Breast epithelium (tissue), 4 donors: ENCODE measurements at regions not wholly inside any gene's neighbourhood (a gene's known extent, or its start where the extent isn't known, plus 50 kb on each side); places are given as distances from the start of the nearest gene placed in this dataset.

Source experiments
- DNase-seq, 2 donors: peaks; one replicate each; pipeline ENCODE4 v3.0.0-alpha.2; 2019; ENCODE audit warnings: low spot score in 2 of 2
- H3K27ac ChIP-seq, 2 donors: fragments of 200-600 bp; sonication (generic) in 1 of 2; one replicate each; pipeline ENCODE4 v1.5.1; 2016 to 2019; ENCODE audit warnings: mild to moderate bottlenecking in 1 of 2
- H3K27me3 ChIP-seq, 2 donors: fragments of 200-600 bp; sonication (generic) in 1 of 2; one replicate each; pipeline versions ENCODE4 v1.5.1 to v1.6.0; 2017 to 2019; ENCODE audit warnings: control low read depth in 1 of 2, mild to moderate bottlenecking in 1 of 2
- H3K36me3 ChIP-seq: fragments of 200-600 bp; one replicate; pipeline ENCODE4 v1.5.1; 2019
- H3K4me1 ChIP-seq, 2 donors: fragments of 200-600 bp; sonication (generic); one replicate each; pipeline ENCODE4 v1.5.1; 2016 to 2019; ENCODE audit warnings: control low read depth in 1 of 2
- H3K4me3 ChIP-seq, 3 donors: fragments of 200-600 bp; sonication (generic); 1 replicate in 2 of 3; 2 replicates in 1 of 3; pipeline ENCODE4 v1.5.1; 2016 to 2019; ENCODE audit warnings: mild to moderate bottlenecking in 3 of 3, moderate library complexity in 2 of 3
- H3K9me3 ChIP-seq, 2 donors: fragments of 200-600 bp; sonication (generic) in 1 of 2; one replicate each; pipeline ENCODE4 v1.5.1; 2016 to 2019; ENCODE audit warnings: control low read depth in 1 of 2
- POLR2A ChIP-seq: fragments of 450-650 bp; IDR thresholded peaks from one replicate; pipeline ENCODE4 v1.6.1; 2016; ENCODE audit warnings: antibody characterized with exemption, mild to moderate bottlenecking, moderate library complexity
- POLR2AphosphoS5 ChIP-seq, 3 donors: sonication (generic); formaldehyde crosslinking; IDR thresholded peaks; one replicate each; pipeline ENCODE4 v1.6.1; 2017; ENCODE audit warnings: antibody characterized with exemption in 3 of 3
- intact Hi-C: fragments of 100-400 bp; cut with DNase I; formaldehyde crosslinking; loops from one replicate; pipeline ENCODE4 v1.15.1; 2023; ENCODE audit warnings: low total_unique reads
- TF ChIP-seq, protein P1 (sequence below), 3 donors: fragments of 450-650 bp; IDR thresholded peaks; one replicate each; pipeline ENCODE4 v1.5.1; 2016 to 2017; ENCODE audit warnings: antibody characterized with exemption in 3 of 3, mild to moderate bottlenecking in 3 of 3, moderate library complexity in 3 of 3

DNA sequence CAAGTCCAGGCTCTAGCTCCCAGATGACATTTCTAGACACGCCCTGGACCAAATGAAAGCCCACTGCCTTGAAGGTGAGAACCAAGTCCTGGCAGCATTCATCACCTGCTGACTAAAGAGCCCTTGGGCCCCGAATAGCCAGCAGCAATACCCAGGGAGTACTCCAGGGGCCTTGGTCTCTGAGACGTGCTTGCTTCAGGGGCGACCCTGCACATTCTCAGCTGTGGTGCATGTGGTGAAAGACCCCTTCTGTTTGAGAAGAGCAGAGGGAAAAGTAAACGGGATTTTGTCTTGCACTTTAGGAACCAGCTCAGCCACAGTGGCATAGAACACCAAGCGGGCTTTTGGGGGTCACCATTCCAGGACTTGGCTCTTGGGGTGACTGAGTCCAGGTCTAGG is 260.5 kb upstream of the MYT1L start:
- no peaks in the 10 kb centered on the region for H3K27me3 ChIP-seq
- H3K9me3 ChIP-seq: peaks cover 0 to 4% of the 10 kb centered on the region in 2 donors
- no peak for TF ChIP-seq POLR2AphosphoS5 (IDR thresholded peaks at IDR 0.05)
- no peak for DNase-seq
- no peaks in the 10 kb centered on the region for H3K4me1 ChIP-seq
- H3K27ac ChIP-seq: no peak overlapping the region
- H3K4me3 ChIP-seq: no peak overlapping the region
- no peaks in the 10 kb centered on the region for H3K36me3 ChIP-seq
- intact Hi-C loops: loop anchor here (1.0 kb wide), 1 partner anchor 10 kb away; no protein-coding TSS in a partner anchor

DNA sequence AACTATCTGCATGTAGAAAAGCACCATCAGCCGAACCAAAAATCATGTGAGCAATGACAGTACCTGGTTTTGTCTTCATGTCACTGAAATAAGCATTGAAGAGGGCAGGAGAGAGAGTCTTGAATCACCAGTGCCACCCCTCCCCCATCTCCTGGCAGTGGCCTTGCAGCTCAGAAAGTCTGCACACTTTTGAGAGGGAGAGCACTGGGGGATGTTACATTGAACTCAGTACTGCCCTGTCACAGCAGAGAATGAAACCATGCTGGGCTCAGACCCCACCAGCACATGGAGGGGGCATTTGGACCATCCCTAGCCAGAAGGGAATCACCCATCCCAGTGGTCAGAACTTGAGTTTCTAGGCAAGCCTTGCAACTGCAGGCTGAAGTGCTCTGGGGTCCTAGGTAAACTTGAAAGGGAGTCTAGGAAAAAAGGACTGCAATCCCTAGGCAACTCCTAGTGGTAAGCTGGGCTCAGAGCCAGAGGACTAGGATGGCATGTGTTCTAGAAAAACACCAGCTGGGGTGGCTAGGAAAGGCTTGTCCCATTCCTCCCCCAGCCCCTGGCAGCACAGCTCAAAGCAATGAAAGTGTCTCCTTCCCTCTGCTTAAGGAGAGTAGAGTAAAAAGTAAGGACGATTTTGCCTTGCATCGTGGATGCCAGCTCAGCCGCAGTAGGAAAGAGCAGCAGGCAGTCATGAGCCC is 259.9 kb upstream of the MYT1L start:
- intact Hi-C loops: loop anchor here (1.0 kb wide), 1 partner anchor 10 kb away; no protein-coding TSS in a partner anchor

DNA sequence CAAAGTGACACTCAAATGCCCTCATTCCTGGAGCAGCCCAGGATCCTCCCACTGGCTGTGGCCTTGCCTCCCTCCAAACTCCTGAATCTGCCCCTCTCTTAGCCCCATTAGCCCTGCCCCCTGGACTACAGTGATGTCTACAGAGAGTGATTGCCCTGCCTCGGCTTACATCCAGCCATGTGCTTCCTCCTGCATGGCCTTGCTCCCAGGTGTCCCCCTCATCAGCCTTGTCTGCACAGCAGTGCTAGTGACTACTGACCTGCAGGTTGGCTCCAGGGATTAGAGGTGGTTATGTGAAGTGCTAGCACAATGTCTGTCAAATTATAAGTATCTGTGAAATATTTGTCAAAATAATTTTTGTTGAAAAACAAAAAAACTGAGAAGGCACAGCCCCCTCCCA is 259.1 kb upstream of the MYT1L start:
- Histone ChIP-seq H3K27ac (no peak overlapping the region), H3K27me3 (no peaks in the 10 kb centered on the region), H3K4me3 (no peak overlapping the region), H3K9me3 (no peaks in the 10 kb centered on the region), H3K4me1 (no peaks in the 10 kb centered on the region), H3K36me3 (no peaks in the 10 kb centered on the region)
- no peak for DNase-seq
- intact Hi-C loops: no loop called here
- TF ChIP-seq POLR2AphosphoS5 (IDR thresholded peaks at IDR 0.05) (no peak), POLR2A (no peak)
- TF ChIP-seq, protein P1, sequence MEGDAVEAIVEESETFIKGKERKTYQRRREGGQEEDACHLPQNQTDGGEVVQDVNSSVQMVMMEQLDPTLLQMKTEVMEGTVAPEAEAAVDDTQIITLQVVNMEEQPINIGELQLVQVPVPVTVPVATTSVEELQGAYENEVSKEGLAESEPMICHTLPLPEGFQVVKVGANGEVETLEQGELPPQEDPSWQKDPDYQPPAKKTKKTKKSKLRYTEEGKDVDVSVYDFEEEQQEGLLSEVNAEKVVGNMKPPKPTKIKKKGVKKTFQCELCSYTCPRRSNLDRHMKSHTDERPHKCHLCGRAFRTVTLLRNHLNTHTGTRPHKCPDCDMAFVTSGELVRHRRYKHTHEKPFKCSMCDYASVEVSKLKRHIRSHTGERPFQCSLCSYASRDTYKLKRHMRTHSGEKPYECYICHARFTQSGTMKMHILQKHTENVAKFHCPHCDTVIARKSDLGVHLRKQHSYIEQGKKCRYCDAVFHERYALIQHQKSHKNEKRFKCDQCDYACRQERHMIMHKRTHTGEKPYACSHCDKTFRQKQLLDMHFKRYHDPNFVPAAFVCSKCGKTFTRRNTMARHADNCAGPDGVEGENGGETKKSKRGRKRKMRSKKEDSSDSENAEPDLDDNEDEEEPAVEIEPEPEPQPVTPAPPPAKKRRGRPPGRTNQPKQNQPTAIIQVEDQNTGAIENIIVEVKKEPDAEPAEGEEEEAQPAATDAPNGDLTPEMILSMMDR (IDR thresholded peaks at IDR 0.05): no peak

More for the DNA sequence above, 259.9 kb upstream of the MYT1L start:
- TF ChIP-seq POLR2A: no peak
- TF ChIP-seq POLR2AphosphoS5 (IDR thresholded peaks at IDR 0.05): no peak
- TF ChIP-seq, protein P1 (IDR thresholded peaks at IDR 0.05): no peak
- H3K27ac ChIP-seq: no peak overlapping the region
- H3K9me3 ChIP-seq: peaks cover 0 to 4% of the 10 kb centered on the region in 2 donors
- no peaks in the 10 kb centered on the region for H3K27me3 ChIP-seq
- no peak for DNase-seq
- H3K4me3 ChIP-seq: no peak overlapping the region
- H3K4me1 ChIP-seq: no peaks in the 10 kb centered on the region
- H3K36me3 ChIP-seq: no peaks in the 10 kb centered on the region

DNA sequence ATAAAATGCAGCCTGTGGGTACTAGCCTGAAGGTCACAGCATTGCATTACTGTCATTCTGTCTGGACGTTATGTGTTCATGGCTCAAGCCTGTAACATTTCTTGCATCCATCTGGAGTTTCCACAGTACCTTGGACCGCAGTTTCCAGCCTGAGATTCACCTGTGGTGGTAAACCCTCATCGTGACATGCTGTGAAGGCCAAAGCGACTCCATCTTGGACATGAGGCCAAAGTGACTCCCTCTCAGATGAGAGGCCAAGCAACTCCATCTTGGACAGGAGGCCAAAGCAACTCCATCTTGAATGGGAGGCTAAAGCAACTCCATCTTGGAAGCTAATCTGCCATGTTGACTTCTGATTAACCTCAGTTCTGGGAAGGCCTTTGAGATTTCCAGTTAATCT is 257.7 kb upstream of the MYT1L start:
- Histone ChIP-seq H3K4me3 (no peak overlapping the region), H3K36me3 (no peaks in the 10 kb centered on the region), H3K9me3 (no peaks in the 10 kb centered on the region), H3K27ac (no peak overlapping the region), H3K4me1 (no peaks in the 10 kb centered on the region), H3K27me3 (no peaks in the 10 kb centered on the region)
- no peak for DNase-seq
- intact Hi-C loops: loop anchor here (5.0 kb wide), 1 partner anchor 741 kb away; no protein-coding TSS in a partner anchor
- no peak for TF ChIP-seq POLR2A
- TF ChIP-seq POLR2AphosphoS5 (IDR thresholded peaks at IDR 0.05): no peak
- TF ChIP-seq, protein P1 (IDR thresholded peaks at IDR 0.05): no peak

DNA sequence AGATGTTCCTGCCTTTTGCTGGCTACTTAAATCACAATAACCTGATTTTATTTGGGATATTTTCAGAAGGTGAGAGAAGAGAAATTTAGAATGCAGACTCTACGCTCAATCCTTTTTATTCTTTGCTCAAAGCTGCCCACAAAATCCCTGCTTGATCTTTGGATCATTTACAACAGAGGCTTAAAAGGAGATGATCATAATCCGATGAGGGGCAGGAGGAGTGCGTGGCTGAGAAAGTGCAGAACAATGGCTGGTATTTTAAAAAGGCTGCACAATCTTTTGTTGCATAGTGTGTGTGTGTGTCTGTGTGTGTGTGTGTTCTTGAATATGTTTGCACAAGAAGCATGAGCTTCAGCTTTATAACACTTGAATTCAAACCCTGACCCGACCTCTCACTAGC is 256.3 kb upstream of the MYT1L start:
- no peaks in the 10 kb centered on the region for H3K9me3 ChIP-seq
- no peaks in the 10 kb centered on the region for H3K36me3 ChIP-seq
- DNase-seq: no peak
- H3K27ac ChIP-seq: no peak overlapping the region
- TF ChIP-seq POLR2A: no peak
- TF ChIP-seq POLR2AphosphoS5 (IDR thresholded peaks at IDR 0.05): no peak
- TF ChIP-seq, protein P1 (IDR thresholded peaks at IDR 0.05): no peak
- intact Hi-C loops: loop anchor here (5.0 kb wide), 1 partner anchor 740 kb away; no protein-coding TSS in a partner anchor
- no peak overlapping the region for H3K4me3 ChIP-seq
- H3K4me1 ChIP-seq: no peaks in the 10 kb centered on the region
- peaks cover 0 to 6% of the 10 kb centered on the region in 2 donors for H3K27me3 ChIP-seq
